HUES48 (cell line): ENCODE measurements at regions not wholly inside any gene's neighbourhood (a gene's known extent, or its start where the extent isn't known, plus 50 kb on each side); places are given as distances from the start of the nearest gene placed in this dataset.

Experiments
- H3K27ac ChIP-seq: one replicate; pipeline ENCODE4 v1.7.0; 2013; ENCODE audit warnings: low read depth, low read length, inconsistent platforms
- H3K27me3 ChIP-seq: 2 replicates; pipeline ENCODE4 v1.6.1; 2013; ENCODE audit warnings: mild to moderate bottlenecking, low read length; ENCODE audit not compliant: control insufficient read depth, insufficient read depth
- H3K36me3 ChIP-seq: 2 replicates; pipeline ENCODE4 v1.6.1; 2013; ENCODE audit warnings: low read length; ENCODE audit not compliant: control insufficient read depth, insufficient read depth
- H3K4me1 ChIP-seq: 2 replicates; pipeline ENCODE4 v1.6.1; 2013; ENCODE audit warnings: mild to moderate bottlenecking, low read length; ENCODE audit not compliant: control insufficient read depth, insufficient read depth
- H3K4me3 ChIP-seq: 2 replicates; pipeline ENCODE4 v1.5.1; 2013; ENCODE audit warnings: mild to moderate bottlenecking, low read depth, low read length
- H3K9ac ChIP-seq: 2 replicates; pipeline ENCODE4 v1.6.1; 2013; ENCODE audit warnings: mild to moderate bottlenecking, low read depth, low read length, moderate library complexity
- H3K9me3 ChIP-seq: 2 replicates; pipeline ENCODE4 v1.6.1; 2013; ENCODE audit warnings: low read length; ENCODE audit not compliant: control insufficient read depth, insufficient read depth

DNA sequence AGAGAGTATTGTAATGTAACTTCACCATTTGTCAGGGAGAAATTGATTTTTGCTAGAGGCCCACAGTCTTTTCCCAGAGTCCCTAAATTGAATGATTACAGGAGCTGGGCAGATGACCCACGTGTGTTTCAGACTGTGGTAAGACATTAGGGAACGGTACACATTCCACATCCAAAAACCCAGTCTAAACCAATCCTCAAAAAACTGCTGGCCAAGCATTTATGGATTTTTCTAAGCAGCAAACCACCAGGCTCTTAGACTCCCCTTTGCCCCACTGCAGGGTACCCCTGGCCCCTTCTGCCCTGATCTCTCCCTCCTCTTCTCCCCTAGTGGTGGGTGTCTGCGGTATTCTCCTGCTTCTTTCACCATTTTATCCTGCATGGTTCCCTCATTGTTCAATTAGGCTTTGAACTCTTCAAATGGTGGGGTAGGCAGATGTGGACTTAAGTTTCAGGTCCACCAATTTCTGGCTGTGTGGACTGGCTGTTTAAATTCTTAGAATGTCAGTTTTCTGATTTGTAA is 135.5 kb upstream of the SORCS3 start:
- H3K27me3 ChIP-seq, result no peaks in the 10 kb centered on the region
- no peak overlapping the region for H3K9ac ChIP-seq
- no peak overlapping the region for H3K4me3 ChIP-seq
- no peak overlapping the region for H3K27ac ChIP-seq
- H3K36me3 ChIP-seq, result no peaks in the 10 kb centered on the region
- H3K4me1 ChIP-seq, result peaks cover 5% of the 10 kb centered on the region; the same call in 1 of the 2 replicates
- no peaks in the 10 kb centered on the region for H3K9me3 ChIP-seq

GRCh38 chr10:104509981-104510380 is 131.1 kb upstream of the SORCS3 start:
- Histone ChIP-seq H3K27ac (no peak overlapping the region), H3K4me1 (no peaks in the 10 kb centered on the region), H3K9ac (no peak overlapping the region), H3K4me3 (no peak overlapping the region), H3K9me3 (no peaks in the 10 kb centered on the region), H3K36me3 (no peaks in the 10 kb centered on the region), H3K27me3 (no peaks in the 10 kb centered on the region)

- H3K27me3 ChIP-seq, result no peaks in the 10 kb centered on the region
- H3K9me3 ChIP-seq, result no peaks in the 10 kb centered on the region
- no peak overlapping the region for H3K27ac ChIP-seq
- no peak overlapping the region for H3K4me3 ChIP-seq
- H3K9ac ChIP-seq, result no peak overlapping the region
- H3K36me3 ChIP-seq, result no peaks in the 10 kb centered on the region
- H3K4me1 ChIP-seq, result no peaks in the 10 kb centered on the region
Measured at GRCh38 chr10:104510644-104511043, 130.4 kb upstream of the SORCS3 start.

DNA sequence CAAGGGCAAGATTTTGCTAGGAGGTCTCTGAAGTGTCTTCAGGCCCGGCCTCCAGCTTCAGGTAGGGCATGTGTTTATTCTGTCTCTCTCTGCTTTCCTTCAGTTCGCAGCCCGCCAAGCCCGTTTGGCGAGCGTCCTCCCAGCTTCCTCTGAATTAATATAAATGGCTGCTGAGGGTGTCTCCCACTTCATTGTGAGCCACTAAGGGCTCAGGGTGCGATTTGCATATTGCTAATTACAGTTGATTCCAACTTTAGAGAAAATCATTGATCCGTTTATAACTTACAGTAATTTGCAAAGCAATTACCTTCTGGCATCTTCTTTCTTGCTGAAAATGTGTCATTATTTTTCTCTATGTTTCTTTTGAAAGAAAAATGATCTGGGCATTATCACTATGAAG is 128.3 kb upstream of the SORCS3 start:
- H3K9me3 ChIP-seq, result no peaks in the 10 kb centered on the region
- H3K4me3 ChIP-seq, result no peak overlapping the region

GRCh38 chr10:104515678-104516199 is 125.4 kb upstream of the SORCS3 start:
- Histone ChIP-seq H3K27ac (no peak overlapping the region), H3K9ac (no peak overlapping the region), H3K9me3 (no peaks in the 10 kb centered on the region), H3K36me3 (no peaks in the 10 kb centered on the region), H3K4me1 (no peaks in the 10 kb centered on the region), H3K27me3 (no peaks in the 10 kb centered on the region), H3K4me3 (no peak overlapping the region)

More for the DNA sequence above, 128.3 kb upstream of the SORCS3 start:
- no peak overlapping the region for H3K27ac ChIP-seq
- no peaks in the 10 kb centered on the region for H3K4me1 ChIP-seq
- H3K27me3 ChIP-seq, result no peaks in the 10 kb centered on the region
- H3K9ac ChIP-seq, result no peak overlapping the region
- no peaks in the 10 kb centered on the region for H3K36me3 ChIP-seq

DNA sequence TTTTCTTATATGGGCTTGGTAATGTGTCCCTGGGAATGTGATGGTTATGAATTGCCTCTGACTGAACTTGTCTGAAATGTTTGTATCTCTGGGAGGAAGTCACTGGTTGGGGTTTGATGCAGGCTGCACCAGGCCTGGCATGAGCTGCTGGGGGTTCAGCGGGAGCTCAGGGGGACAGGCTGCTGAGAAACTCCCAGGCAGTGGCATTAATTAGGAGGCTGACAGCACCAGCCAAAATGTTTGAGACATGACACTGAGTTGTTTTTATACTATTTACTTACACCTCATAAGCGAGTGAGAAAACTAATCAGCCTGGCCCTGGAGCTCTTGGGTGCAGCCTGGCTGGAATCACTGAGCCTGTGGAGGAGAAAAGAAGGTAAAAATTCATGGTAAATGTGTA is 124.1 kb upstream of the SORCS3 start:
- Histone ChIP-seq H3K4me3 (no peak overlapping the region), H3K27me3 (no peaks in the 10 kb centered on the region), H3K36me3 (no peaks in the 10 kb centered on the region), H3K4me1 (no peaks in the 10 kb centered on the region), H3K27ac (no peak overlapping the region), H3K9ac (no peak overlapping the region), H3K9me3 (no peaks in the 10 kb centered on the region)

GRCh38 chr10:104517946-104518345 is 123.1 kb upstream of the SORCS3 start:
- H3K36me3 ChIP-seq, result no peaks in the 10 kb centered on the region

DNA sequence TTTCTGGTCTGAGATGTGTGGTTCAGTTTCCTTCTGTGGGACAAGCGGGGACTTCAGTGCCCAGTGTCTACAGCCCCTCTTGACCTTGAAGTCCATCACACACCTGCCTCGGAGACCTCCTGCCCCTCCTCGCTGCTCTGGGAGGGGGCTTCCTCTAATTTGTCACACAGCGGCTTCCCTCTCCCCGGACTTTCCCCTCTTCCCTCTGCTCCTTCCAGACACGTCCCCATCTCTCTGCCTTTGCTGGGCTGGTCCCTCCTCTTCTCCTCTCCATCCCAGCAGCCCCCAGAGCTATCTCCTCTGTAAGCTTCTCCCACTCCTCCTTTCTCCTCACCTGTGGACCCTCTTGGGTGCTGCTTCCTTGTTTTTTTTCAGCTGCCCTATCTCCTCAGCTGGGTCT is 122.2 kb upstream of the SORCS3 start:
- Histone ChIP-seq H3K4me1 (no peaks in the 10 kb centered on the region), H3K27me3 (no peaks in the 10 kb centered on the region), H3K4me3 (no peak overlapping the region), H3K9ac (no peak overlapping the region), H3K36me3 (no peaks in the 10 kb centered on the region), H3K27ac (no peak overlapping the region), H3K9me3 (no peaks in the 10 kb centered on the region)

More at GRCh38 chr10:104517946-104518345, 123.1 kb upstream of the SORCS3 start:
- Histone ChIP-seq H3K9ac (no peak overlapping the region), H3K27ac (no peak overlapping the region), H3K9me3 (no peaks in the 10 kb centered on the region), H3K27me3 (no peaks in the 10 kb centered on the region), H3K4me3 (no peak overlapping the region), H3K4me1 (no peaks in the 10 kb centered on the region)

DNA sequence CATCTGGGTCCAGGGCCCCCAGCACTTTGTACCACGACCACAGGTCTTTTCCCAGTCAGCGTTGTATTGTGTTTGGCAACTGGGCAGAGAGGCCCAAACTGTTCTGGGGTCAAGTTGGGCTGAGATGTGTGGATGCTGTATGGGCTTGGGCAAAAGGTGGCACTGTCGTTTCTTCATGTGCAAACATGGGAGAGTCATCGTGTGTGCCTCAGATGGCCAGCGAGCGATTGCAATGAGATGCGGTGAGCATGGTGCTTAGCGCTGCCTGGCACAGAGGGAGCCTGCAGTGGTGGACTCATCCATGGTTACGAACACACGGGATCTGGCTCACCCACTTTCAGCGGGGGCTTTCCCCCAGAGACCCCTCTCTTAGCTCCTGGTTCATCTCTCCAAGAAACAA is 120.4 kb upstream of the SORCS3 start:
- no peaks in the 10 kb centered on the region for H3K36me3 ChIP-seq
- no peak overlapping the region for H3K4me3 ChIP-seq
- H3K4me1 ChIP-seq, result no peaks in the 10 kb centered on the region
- no peaks in the 10 kb centered on the region for H3K9me3 ChIP-seq
- no peak overlapping the region for H3K9ac ChIP-seq
- no peaks in the 10 kb centered on the region for H3K27me3 ChIP-seq
- H3K27ac ChIP-seq, result no peak overlapping the region

DNA sequence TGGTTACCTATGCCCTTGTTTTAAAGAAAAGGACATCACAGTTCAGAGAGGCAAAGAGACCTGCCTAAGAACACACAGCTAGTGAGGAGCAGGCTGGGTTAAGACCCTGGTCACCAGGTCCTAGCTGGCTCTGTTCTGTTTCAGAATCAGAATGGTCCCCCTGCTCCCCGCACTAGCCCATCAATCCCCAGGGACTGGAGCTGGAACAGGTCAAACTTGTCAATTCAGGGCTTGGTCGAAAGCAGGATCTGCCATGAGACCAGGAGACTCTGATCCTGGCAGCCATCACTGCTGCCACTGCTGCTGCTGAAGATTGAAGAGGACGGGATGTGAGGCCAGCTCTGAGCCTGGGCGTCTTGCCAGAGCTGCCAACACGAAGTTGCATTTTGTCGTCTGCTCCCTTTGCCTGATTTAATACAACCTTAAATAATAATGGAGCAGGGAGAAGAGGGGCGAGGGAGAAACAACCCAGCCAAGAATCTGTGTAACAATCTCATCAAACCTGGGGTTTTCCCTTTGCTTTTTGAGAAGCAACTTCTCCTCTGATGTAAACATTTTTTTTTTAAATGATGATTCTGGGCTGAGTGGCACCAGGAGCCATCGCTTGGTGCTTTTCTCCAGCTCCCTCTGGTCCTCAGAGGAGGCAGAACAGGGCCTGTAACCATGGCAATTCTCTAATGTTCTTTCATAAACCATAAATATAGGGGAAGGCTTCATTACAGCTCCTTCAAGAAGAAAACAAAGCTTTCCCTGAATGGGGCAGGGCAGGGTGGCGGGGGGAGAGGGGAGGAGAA is 119.0 kb upstream of the SORCS3 start:
- no peak overlapping the region for H3K27ac ChIP-seq
- no peak overlapping the region for H3K4me3 ChIP-seq
- no peaks in the 10 kb centered on the region for H3K27me3 ChIP-seq
- H3K36me3 ChIP-seq, result no peaks in the 10 kb centered on the region
- H3K9me3 ChIP-seq, result no peaks in the 10 kb centered on the region
- H3K9ac ChIP-seq, result no peak overlapping the region
- no peaks in the 10 kb centered on the region for H3K4me1 ChIP-seq

GRCh38 chr10:104526188-104526587 is 114.9 kb upstream of the SORCS3 start:
- Histone ChIP-seq H3K27ac (no peak overlapping the region), H3K27me3 (no peaks in the 10 kb centered on the region), H3K36me3 (no peaks in the 10 kb centered on the region), H3K4me3 (no peak overlapping the region), H3K9me3 (no peaks in the 10 kb centered on the region), H3K4me1 (no peaks in the 10 kb centered on the region), H3K9ac (no peak overlapping the region)
